Panc1 (cell line): ENCODE measurements at regions not wholly inside any gene's neighbourhood (a gene's known extent, or its start where the extent isn't known, plus 50 kb on each side); places are given as distances from the start of the nearest gene placed in this dataset.

Experiments used
- ATAC-seq: fragments of 200-7000 bp; cut with Tn5 transposase; 2 replicates; pipeline ENCODE4 v1.9.1; 2020; ENCODE audit warnings: mild to moderate bottlenecking, moderate library complexity
- BruUV-seq: library from RNA; stranded (reverse); fragments of 400-500 nt; replicated peaks from 2 replicates; lab custom pipeline; 2021; lab: Mats Ljungman, UMichigan
- CTCF ChIA-PET: fragments of 300-600 bp; sonication (Branson Sonifier 250); formaldehyde crosslinking; loops from one replicate; lab custom pipeline; 2022; ENCODE audit warnings: antibody characterized with exemption; lab: Charles Lee
- POLR2A ChIA-PET: fragments of 300-600 bp; sonication (Branson Sonifier 250); formaldehyde crosslinking; loops from one replicate; lab custom pipeline; 2022; ENCODE audit warnings: antibody characterized with exemption; lab: Charles Lee
- DNase-seq: peaks from one replicate; pipeline ENCODE4 v3.0.0-alpha.2; 2010; ENCODE audit warnings: low read depth, low spot score
- H3K27ac ChIP-seq: 2 replicates; pipeline ENCODE4 v1.5.1; 2011; ENCODE audit warnings: mild to moderate bottlenecking, low read length, inconsistent platforms
- H3K27me3 ChIP-seq: fragments of 200-500 bp; sonication (Bioruptor generic); 2 replicates; pipeline ENCODE4 v1.6.0; 2014; ENCODE audit warnings: low read length, inconsistent platforms; ENCODE audit not compliant: control insufficient read depth, insufficient read depth
- H3K36me3 ChIP-seq: fragments of 200-500 bp; sonication (Bioruptor generic); 2 replicates; pipeline ENCODE4 v1.5.1; 2014; ENCODE audit warnings: inconsistent platforms, mild to moderate bottlenecking, low read length, moderate library complexity; ENCODE audit not compliant: control insufficient read depth, insufficient read depth
- H3K4me1 ChIP-seq: 2 replicates; pipeline ENCODE4 v1.5.1; 2011; ENCODE audit warnings: inconsistent platforms, mild to moderate bottlenecking, low read length, moderate library complexity; ENCODE audit not compliant: control insufficient read depth, insufficient read depth
- H3K4me3 ChIP-seq, 2 experiments: 2 replicates each; pipeline ENCODE4 v1.5.1; 2011 to 2012; ENCODE audit warnings: low read depth in 2 of 2, low read length in 2 of 2, mild to moderate bottlenecking in 2 of 2, inconsistent platforms in 1 of 2, moderate library complexity in 1 of 2
- H3K9me3 ChIP-seq: fragments of 200-500 bp; sonication (Bioruptor generic); 2 replicates; pipeline ENCODE4 v1.5.1; 2014; ENCODE audit warnings: low read depth, mild to moderate bottlenecking, inconsistent platforms, low read length, moderate library complexity; ENCODE audit not compliant: control insufficient read depth, insufficient read depth
- POLR2AphosphoS5 ChIP-seq: IDR thresholded peaks from 2 replicates; pipeline ENCODE4 v1.6.1; 2012; ENCODE audit warnings: mild to moderate bottlenecking, low read depth, low read length, moderate library complexity
- SIN3A ChIP-seq: IDR thresholded peaks from 2 replicates; pipeline ENCODE4 v1.6.1; 2012; ENCODE audit warnings: low read depth, mild to moderate bottlenecking, low read length, moderate library complexity, borderline replicate concordance; ENCODE audit not compliant: insufficient read depth
- TCF7L2 ChIP-seq: IDR thresholded peaks from 2 replicates; pipeline ENCODE4 v1.6.1; 2011; ENCODE audit warnings: mild to moderate bottlenecking, low read depth, low read length, inconsistent platforms
- in situ Hi-C: cut with HindIII; loops from 2 replicates; pipeline ENCODE4 v1.10.0; 2016; ENCODE audit warnings: low sequenced_read_pairs, low pct_unique_long_range_greater_than_20kb
- intact Hi-C: fragments of 100-400 bp; cut with micrococcal nuclease; formaldehyde crosslinking; loops from one replicate; pipeline ENCODE4 v1.10.0; 2022; ENCODE audit not compliant: unreplicated experiment
- TF ChIP-seq, protein P1 (sequence below): fragments of 450-650 bp; IDR thresholded peaks from 2 replicates; pipeline ENCODE4 v1.5.1; 2017; ENCODE audit warnings: mild to moderate bottlenecking
- TF ChIP-seq, protein P2 (sequence below), 2 experiments: IDR thresholded peaks; 2 replicates each; pipeline ENCODE4 v1.6.1; 2011 to 2012; ENCODE audit warnings: low read depth in 2 of 2, control low read depth in 1 of 2, low read length in 1 of 2, mild to moderate bottlenecking in 1 of 2, moderate library complexity in 1 of 2; ENCODE audit not compliant: insufficient read depth in 1 of 2

DNA sequence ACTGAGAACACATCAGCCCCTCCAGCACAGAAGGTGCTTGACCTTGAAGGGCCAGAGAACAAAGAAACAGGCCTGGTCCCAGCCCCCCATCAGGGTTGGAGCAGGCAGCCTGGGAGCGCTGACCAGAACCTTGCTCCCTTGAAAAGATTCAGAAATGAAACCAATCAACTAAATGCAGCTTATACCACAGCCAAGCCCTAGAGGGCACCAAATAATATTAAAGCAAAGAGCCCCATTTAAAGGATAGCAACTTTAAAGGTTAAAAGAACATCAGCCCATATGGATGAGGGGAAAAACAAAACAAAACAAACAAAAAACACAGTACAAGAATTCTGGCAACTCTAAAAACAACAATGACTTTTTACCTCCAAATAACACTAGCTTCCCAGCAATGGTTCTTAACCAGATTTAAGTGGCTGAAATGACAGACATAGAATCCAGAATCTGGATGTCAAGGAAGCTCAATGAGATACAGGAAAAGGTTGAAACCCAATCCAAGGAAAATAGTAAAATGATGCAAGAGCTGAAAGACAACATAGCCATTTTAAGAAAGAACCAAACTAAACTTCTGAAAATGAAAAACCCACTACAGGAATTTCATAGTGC, 471.9 kb downstream of the MTRR start:
- no TSS peak for BruUV-seq
- no peaks in the 10 kb centered on the region for H3K9me3 ChIP-seq
- POLR2A ChIA-PET: no interaction called here
- H3K27ac ChIP-seq: no peak overlapping the region
- no peaks in the 10 kb centered on the region for H3K27me3 ChIP-seq
- DNase-seq: no peak
- no peaks in the 10 kb centered on the region for H3K4me1 ChIP-seq
- no peaks in the 10 kb centered on the region for H3K36me3 ChIP-seq
- intact Hi-C loops: no loop called here
- TF ChIP-seq SIN3A (no peak), TCF7L2 (no peak), POLR2AphosphoS5 (no peak)
- TF ChIP-seq, protein P1, sequence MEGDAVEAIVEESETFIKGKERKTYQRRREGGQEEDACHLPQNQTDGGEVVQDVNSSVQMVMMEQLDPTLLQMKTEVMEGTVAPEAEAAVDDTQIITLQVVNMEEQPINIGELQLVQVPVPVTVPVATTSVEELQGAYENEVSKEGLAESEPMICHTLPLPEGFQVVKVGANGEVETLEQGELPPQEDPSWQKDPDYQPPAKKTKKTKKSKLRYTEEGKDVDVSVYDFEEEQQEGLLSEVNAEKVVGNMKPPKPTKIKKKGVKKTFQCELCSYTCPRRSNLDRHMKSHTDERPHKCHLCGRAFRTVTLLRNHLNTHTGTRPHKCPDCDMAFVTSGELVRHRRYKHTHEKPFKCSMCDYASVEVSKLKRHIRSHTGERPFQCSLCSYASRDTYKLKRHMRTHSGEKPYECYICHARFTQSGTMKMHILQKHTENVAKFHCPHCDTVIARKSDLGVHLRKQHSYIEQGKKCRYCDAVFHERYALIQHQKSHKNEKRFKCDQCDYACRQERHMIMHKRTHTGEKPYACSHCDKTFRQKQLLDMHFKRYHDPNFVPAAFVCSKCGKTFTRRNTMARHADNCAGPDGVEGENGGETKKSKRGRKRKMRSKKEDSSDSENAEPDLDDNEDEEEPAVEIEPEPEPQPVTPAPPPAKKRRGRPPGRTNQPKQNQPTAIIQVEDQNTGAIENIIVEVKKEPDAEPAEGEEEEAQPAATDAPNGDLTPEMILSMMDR: peak; percentile 53
- TF ChIP-seq, protein P2, sequence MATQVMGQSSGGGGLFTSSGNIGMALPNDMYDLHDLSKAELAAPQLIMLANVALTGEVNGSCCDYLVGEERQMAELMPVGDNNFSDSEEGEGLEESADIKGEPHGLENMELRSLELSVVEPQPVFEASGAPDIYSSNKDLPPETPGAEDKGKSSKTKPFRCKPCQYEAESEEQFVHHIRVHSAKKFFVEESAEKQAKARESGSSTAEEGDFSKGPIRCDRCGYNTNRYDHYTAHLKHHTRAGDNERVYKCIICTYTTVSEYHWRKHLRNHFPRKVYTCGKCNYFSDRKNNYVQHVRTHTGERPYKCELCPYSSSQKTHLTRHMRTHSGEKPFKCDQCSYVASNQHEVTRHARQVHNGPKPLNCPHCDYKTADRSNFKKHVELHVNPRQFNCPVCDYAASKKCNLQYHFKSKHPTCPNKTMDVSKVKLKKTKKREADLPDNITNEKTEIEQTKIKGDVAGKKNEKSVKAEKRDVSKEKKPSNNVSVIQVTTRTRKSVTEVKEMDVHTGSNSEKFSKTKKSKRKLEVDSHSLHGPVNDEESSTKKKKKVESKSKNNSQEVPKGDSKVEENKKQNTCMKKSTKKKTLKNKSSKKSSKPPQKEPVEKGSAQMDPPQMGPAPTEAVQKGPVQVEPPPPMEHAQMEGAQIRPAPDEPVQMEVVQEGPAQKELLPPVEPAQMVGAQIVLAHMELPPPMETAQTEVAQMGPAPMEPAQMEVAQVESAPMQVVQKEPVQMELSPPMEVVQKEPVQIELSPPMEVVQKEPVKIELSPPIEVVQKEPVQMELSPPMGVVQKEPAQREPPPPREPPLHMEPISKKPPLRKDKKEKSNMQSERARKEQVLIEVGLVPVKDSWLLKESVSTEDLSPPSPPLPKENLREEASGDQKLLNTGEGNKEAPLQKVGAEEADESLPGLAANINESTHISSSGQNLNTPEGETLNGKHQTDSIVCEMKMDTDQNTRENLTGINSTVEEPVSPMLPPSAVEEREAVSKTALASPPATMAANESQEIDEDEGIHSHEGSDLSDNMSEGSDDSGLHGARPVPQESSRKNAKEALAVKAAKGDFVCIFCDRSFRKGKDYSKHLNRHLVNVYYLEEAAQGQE (IDR thresholded peaks at IDR 0.05; ENCODE audit: insufficient read depth in 1 of 2, low read depth in 2 of 2, low read length in 1 of 2): no peak
- in situ Hi-C loops: no loop called here
- no peak overlapping the region for H3K4me3 ChIP-seq
- CTCF ChIA-PET: interaction anchor here (0.5 to 0.7 kb wide), 3 partner anchors 402 to 1023 kb away, joined by 4 to 14 read pairs (median 4); no protein-coding TSS in a partner anchor
- no peak for ATAC-seq

DNA sequence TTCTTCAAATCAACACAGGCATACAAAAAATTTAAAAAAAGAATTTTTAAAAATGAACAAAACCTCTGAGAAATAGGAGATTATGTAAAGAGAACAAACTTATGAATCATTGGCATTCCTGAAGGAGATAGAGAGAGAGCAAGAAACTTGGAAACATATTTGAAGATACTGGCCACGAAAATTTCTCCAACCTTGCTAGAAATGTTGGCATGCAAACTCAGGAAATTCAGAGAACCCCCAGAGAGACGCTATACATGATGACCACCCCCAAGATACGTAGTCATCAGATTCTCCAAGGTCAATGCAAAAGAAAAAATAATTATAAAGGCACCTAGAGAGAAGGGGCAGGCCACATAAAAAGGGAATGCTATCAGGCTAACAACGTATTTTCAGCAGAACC, 472.5 kb downstream of the MTRR start:
- CTCF ChIA-PET: no interaction called here
- H3K4me3 ChIP-seq: no peak overlapping the region

More for the DNA sequence above, 472.5 kb downstream of the MTRR start:
- Histone ChIP-seq H3K27ac (no peak overlapping the region), H3K9me3 (no peaks in the 10 kb centered on the region), H3K27me3 (no peaks in the 10 kb centered on the region), H3K4me1 (no peaks in the 10 kb centered on the region), H3K36me3 (no peaks in the 10 kb centered on the region)
- TF ChIP-seq POLR2AphosphoS5: no peak
- no peak for TF ChIP-seq TCF7L2
- TF ChIP-seq, protein P1: no peak
- TF ChIP-seq, protein P2 (IDR thresholded peaks at IDR 0.05; ENCODE audit: insufficient read depth in 1 of 2, low read depth in 2 of 2, low read length in 1 of 2): no peak
- no peak for TF ChIP-seq SIN3A
- no peak for DNase-seq
- no peak for ATAC-seq
- intact Hi-C loops (no loop called here), in situ Hi-C loops (no loop called here)
- POLR2A ChIA-PET: no interaction called here
- no TSS peak for BruUV-seq
